ENCODE measurements at regions not wholly inside any gene's neighbourhood (a gene's known extent, or its start where the extent isn't known, plus 50 kb on each side); places are given as distances from the start of the nearest gene placed in this dataset.
"Not testable (repeated sequence)": the region's sequence is repeated elsewhere in the genome, so short reads cannot be mapped to it uniquely, and the experiment has no call there.

GRCh38 chr16:8030004-8030403 is 560.3 kb downstream of the TMEM114 start:
- H3K4me3 Mint-ChIP-seq; DNase-seq; H3K9me3 Mint-ChIP-seq; H3K27me3 Mint-ChIP-seq (ENCODE audit: low read depth); CTCF ChIA-PET; H3K36me3 Mint-ChIP-seq (ENCODE audit: low read depth); intact Hi-C loops (cut with micrococcal nuclease); H3K4me1 Mint-ChIP-seq (ENCODE audit: low read depth); H3K27ac Mint-ChIP-seq: not testable (repeated sequence)

GRCh38 chr16:8026450-8026849 is 563.9 kb downstream of the TMEM114 start:
- H3K4me3 Mint-ChIP-seq = no peak overlapping the region
- H3K9me3 Mint-ChIP-seq = peaks cover 2% of the 10 kb centered on the region

GRCh38 chr16:8023326-8023725 is 567.0 kb downstream of the TMEM114 start:
- no peak overlapping the region for H3K27ac Mint-ChIP-seq
- no peaks in the 10 kb centered on the region for H3K27me3 Mint-ChIP-seq (ENCODE audit: low read depth)
- H3K4me3 Mint-ChIP-seq = no peak overlapping the region
- no peak for DNase-seq
- intact Hi-C loops (cut with micrococcal nuclease) = no loop called here
- no peaks in the 10 kb centered on the region for H3K36me3 Mint-ChIP-seq (ENCODE audit: low read depth)
- CTCF ChIA-PET = no interaction called here
- peaks cover 3% of the 10 kb centered on the region for H3K9me3 Mint-ChIP-seq
- no peaks in the 10 kb centered on the region for H3K4me1 Mint-ChIP-seq (ENCODE audit: low read depth)

More at GRCh38 chr16:8026450-8026849, 563.9 kb downstream of the TMEM114 start:
- no peak overlapping the region for H3K27ac Mint-ChIP-seq
- intact Hi-C loops (cut with micrococcal nuclease) = no loop called here
- DNase-seq = peak; percentile 12
- no peaks in the 10 kb centered on the region for H3K36me3 Mint-ChIP-seq (ENCODE audit: low read depth)
- CTCF ChIA-PET = no interaction called here
- H3K27me3 Mint-ChIP-seq (ENCODE audit: low read depth) = no peaks in the 10 kb centered on the region
- H3K4me1 Mint-ChIP-seq (ENCODE audit: low read depth) = no peaks in the 10 kb centered on the region

- CTCF ChIA-PET = interaction anchor here (0.6 kb wide), 1 partner anchor 1465 kb away, joined by 3 read pairs; no protein-coding TSS in a partner anchor
- no peak for DNase-seq
- Mint-ChIP-seq H3K9me3 (peaks cover 13% of the 10 kb centered on the region), H3K36me3 (ENCODE audit: low read depth) (no peaks in the 10 kb centered on the region), H3K4me1 (ENCODE audit: low read depth) (no peaks in the 10 kb centered on the region), H3K4me3 (no peak overlapping the region), H3K27ac (no peak overlapping the region), H3K27me3 (ENCODE audit: low read depth) (no peaks in the 10 kb centered on the region)
- intact Hi-C loops (cut with micrococcal nuclease) = no loop called here
Measured at GRCh38 chr16:8005096-8005860, 585.0 kb downstream of the TMEM114 start.

GRCh38 chr16:7998789-7999453 is 591.4 kb downstream of the TMEM114 start:
- Mint-ChIP-seq H3K9me3 (peaks cover 6% of the 10 kb centered on the region), H3K27ac (no peak overlapping the region), H3K4me3 (no peak overlapping the region), H3K27me3 (ENCODE audit: low read depth) (no peaks in the 10 kb centered on the region), H3K4me1 (ENCODE audit: low read depth) (no peaks in the 10 kb centered on the region), H3K36me3 (ENCODE audit: low read depth) (no peaks in the 10 kb centered on the region)
- no peak for DNase-seq
- CTCF ChIA-PET = no interaction called here
- intact Hi-C loops (cut with micrococcal nuclease) = no loop called here

GRCh38 chr16:7997966-7998365 is 592.3 kb downstream of the TMEM114 start:
- intact Hi-C loops (cut with micrococcal nuclease) = no loop called here
- no peaks in the 10 kb centered on the region for H3K27me3 Mint-ChIP-seq (ENCODE audit: low read depth)
- H3K9me3 Mint-ChIP-seq = peaks cover 6% of the 10 kb centered on the region
- no peaks in the 10 kb centered on the region for H3K4me1 Mint-ChIP-seq (ENCODE audit: low read depth)
- no peak overlapping the region for H3K27ac Mint-ChIP-seq
- no peak for DNase-seq
- CTCF ChIA-PET = no interaction called here
- no peak overlapping the region for H3K4me3 Mint-ChIP-seq
- H3K36me3 Mint-ChIP-seq (ENCODE audit: low read depth) = no peaks in the 10 kb centered on the region

GRCh38 chr16:7992616-7993015 is 597.7 kb downstream of the TMEM114 start:
- no peak overlapping the region for H3K4me3 Mint-ChIP-seq

GRCh38 chr16:7990626-7991260 is 599.6 kb downstream of the TMEM114 start:
- Mint-ChIP-seq H3K4me1 (ENCODE audit: low read depth) (no peaks in the 10 kb centered on the region), H3K27me3 (ENCODE audit: low read depth) (no peaks in the 10 kb centered on the region), H3K36me3 (ENCODE audit: low read depth) (no peaks in the 10 kb centered on the region), H3K27ac (no peak overlapping the region), H3K9me3 (no peaks in the 10 kb centered on the region), H3K4me3 (no peak overlapping the region)
- intact Hi-C loops (cut with micrococcal nuclease) = no loop called here
- CTCF ChIA-PET = interaction anchor here (0.5 kb wide), 1 partner anchor 19 kb away, joined by 3 read pairs; no protein-coding TSS in a partner anchor
- DNase-seq = no peak

More at GRCh38 chr16:7992616-7993015, 597.7 kb downstream of the TMEM114 start:
- CTCF ChIA-PET = no interaction called here
- no peaks in the 10 kb centered on the region for H3K4me1 Mint-ChIP-seq (ENCODE audit: low read depth)
- DNase-seq = no peak
- H3K9me3 Mint-ChIP-seq = peaks cover 2% of the 10 kb centered on the region
- H3K36me3 Mint-ChIP-seq (ENCODE audit: low read depth) = no peaks in the 10 kb centered on the region
- no peaks in the 10 kb centered on the region for H3K27me3 Mint-ChIP-seq (ENCODE audit: low read depth)
- intact Hi-C loops (cut with micrococcal nuclease) = no loop called here
- no peak overlapping the region for H3K27ac Mint-ChIP-seq

GRCh38 chr16:7983676-7984075 is 606.6 kb downstream of the TMEM114 start:
- Mint-ChIP-seq H3K4me3 (no peak overlapping the region), H3K4me1 (ENCODE audit: low read depth) (no peaks in the 10 kb centered on the region), H3K36me3 (ENCODE audit: low read depth) (no peaks in the 10 kb centered on the region), H3K27ac (no peak overlapping the region), H3K9me3 (peaks cover 1% of the 10 kb centered on the region), H3K27me3 (ENCODE audit: low read depth) (no peaks in the 10 kb centered on the region)
- CTCF ChIA-PET = no interaction called here
- no peak for DNase-seq
- intact Hi-C loops (cut with micrococcal nuclease) = no loop called here

- H3K27me3 Mint-ChIP-seq (ENCODE audit: low read depth) = no peaks in the 10 kb centered on the region
- no peak overlapping the region for H3K4me3 Mint-ChIP-seq
- peaks cover 1% of the 10 kb centered on the region for H3K9me3 Mint-ChIP-seq
- no peak for DNase-seq
- no peaks in the 10 kb centered on the region for H3K4me1 Mint-ChIP-seq (ENCODE audit: low read depth)
- no peak overlapping the region for H3K27ac Mint-ChIP-seq
- intact Hi-C loops (cut with micrococcal nuclease) = no loop called here
- no peaks in the 10 kb centered on the region for H3K36me3 Mint-ChIP-seq (ENCODE audit: low read depth)
- CTCF ChIA-PET = no interaction called here
Measured at GRCh38 chr16:7980133-7980483, 610.2 kb downstream of the TMEM114 start.

- intact Hi-C loops (cut with micrococcal nuclease) = no loop called here
- Mint-ChIP-seq H3K4me3 (no peak overlapping the region), H3K27me3 (ENCODE audit: low read depth) (no peaks in the 10 kb centered on the region), H3K36me3 (ENCODE audit: low read depth) (no peaks in the 10 kb centered on the region), H3K4me1 (ENCODE audit: low read depth) (no peaks in the 10 kb centered on the region), H3K27ac (no peak overlapping the region), H3K9me3 (peaks cover 1% of the 10 kb centered on the region)
- no peak for DNase-seq
- CTCF ChIA-PET = no interaction called here
Measured at GRCh38 chr16:7979448-7980132, 610.7 kb downstream of the TMEM114 start.

GRCh38 chr16:7976563-7976962 is 613.7 kb downstream of the TMEM114 start:
- intact Hi-C loops (cut with micrococcal nuclease) = no loop called here

More at GRCh38 chr16:7976563-7976962, 613.7 kb downstream of the TMEM114 start:
- DNase-seq = no peak
- peaks cover 6% of the 10 kb centered on the region for H3K9me3 Mint-ChIP-seq
- H3K4me3 Mint-ChIP-seq = no peak overlapping the region
- CTCF ChIA-PET = no interaction called here
- H3K4me1 Mint-ChIP-seq (ENCODE audit: low read depth) = no peaks in the 10 kb centered on the region
- no peak overlapping the region for H3K27ac Mint-ChIP-seq
- no peaks in the 10 kb centered on the region for H3K36me3 Mint-ChIP-seq (ENCODE audit: low read depth)
- H3K27me3 Mint-ChIP-seq (ENCODE audit: low read depth) = no peaks in the 10 kb centered on the region
